GM12801 (cell line): ENCODE measurements at regions not wholly inside any gene's neighbourhood (a gene's known extent, or its start where the extent isn't known, plus 50 kb on each side); places are given as distances from the start of the nearest gene placed in this dataset.

Experiments
- TF ChIP-seq, protein P1 (sequence below): IDR thresholded peaks from one replicate; pipeline ENCODE4 v1.5.1; 2011; ENCODE audit warnings: control low read depth; ENCODE audit not compliant: insufficient read length; ENCODE audit errors: extremely low read depth

- TF ChIP-seq, protein P1, sequence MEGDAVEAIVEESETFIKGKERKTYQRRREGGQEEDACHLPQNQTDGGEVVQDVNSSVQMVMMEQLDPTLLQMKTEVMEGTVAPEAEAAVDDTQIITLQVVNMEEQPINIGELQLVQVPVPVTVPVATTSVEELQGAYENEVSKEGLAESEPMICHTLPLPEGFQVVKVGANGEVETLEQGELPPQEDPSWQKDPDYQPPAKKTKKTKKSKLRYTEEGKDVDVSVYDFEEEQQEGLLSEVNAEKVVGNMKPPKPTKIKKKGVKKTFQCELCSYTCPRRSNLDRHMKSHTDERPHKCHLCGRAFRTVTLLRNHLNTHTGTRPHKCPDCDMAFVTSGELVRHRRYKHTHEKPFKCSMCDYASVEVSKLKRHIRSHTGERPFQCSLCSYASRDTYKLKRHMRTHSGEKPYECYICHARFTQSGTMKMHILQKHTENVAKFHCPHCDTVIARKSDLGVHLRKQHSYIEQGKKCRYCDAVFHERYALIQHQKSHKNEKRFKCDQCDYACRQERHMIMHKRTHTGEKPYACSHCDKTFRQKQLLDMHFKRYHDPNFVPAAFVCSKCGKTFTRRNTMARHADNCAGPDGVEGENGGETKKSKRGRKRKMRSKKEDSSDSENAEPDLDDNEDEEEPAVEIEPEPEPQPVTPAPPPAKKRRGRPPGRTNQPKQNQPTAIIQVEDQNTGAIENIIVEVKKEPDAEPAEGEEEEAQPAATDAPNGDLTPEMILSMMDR: no peak
Observed at GRCh38 chr4:177986236-177986635, 544.0 kb upstream of the AGA start.

DNA sequence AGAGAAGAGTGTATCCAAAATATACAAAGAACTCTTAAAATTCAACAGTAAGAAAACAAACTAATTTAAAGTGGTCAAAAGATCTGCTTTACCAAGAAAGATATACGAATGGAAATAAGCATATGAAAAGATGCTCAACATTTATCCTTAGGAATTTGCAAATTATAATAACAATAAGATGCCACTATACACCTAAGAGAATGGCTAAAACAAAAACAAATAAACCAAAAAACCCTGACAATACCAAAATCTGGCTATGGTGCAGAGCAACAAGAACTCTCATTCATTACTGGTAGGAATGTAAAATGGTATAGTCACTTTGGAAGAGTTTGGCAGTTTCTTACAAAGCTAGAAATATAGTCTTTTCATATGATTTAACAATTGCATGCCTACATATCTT, 545.7 kb upstream of the AGA start:
- TF ChIP-seq, protein P1: no peak

DNA sequence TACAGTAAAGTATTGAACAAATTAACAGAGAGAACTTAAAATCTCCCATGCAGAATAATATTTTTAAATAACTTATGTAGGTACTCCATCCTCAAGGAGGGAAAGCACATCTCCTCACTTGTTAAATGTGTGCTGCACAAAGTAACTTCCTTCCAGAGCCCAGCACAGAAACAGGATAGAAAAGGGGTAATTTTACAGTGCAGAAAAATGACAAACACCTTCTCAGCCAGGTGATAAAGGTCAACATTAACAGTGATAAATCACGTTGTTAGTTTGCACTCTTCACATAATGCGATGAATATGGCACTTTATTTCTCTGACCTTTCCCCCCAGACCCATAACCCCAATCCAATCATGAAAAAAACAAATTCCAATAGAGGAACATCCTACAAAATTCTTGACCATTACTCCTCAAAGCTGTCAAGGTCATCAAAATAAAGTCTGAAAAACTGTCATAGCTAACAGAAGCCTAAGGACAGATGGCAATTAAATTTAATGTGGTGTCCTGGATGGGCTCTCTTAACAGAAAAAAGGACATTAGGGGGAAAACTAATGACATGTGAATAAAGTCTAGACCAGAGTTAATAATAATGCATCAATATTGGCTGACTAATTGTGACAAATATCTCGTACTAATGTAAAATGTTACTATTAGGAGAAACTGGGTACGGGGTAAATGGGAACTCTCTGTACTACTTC, 547.4 kb upstream of the AGA start:
- TF ChIP-seq, protein P1: no peak

DNA sequence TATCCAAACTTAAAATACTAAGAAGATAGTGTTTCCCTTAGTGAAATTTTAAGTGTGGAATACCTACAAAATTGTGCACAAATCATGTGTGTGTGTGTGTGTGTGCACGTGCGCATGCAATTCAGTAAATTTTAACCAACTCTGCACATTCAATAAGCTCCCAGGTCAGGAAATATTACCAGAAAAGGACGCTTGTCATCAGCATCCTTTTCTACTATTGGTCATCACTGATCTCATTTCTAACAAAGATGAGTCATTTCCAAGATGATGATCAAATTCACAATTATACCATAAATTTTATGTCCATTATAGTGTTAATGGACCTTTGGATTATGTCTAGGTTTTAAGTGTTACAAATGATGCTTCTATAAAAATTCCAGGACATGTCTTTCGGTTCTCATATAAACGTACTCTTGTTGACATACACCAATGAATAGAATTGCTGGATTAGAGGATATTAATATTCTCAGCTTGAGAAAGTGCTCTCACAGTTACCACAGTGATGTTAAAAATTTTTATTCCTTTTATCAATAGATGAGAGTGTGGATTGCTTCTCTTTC, 560.9 kb upstream of the AGA start:
- TF ChIP-seq, protein P1: no peak

DNA sequence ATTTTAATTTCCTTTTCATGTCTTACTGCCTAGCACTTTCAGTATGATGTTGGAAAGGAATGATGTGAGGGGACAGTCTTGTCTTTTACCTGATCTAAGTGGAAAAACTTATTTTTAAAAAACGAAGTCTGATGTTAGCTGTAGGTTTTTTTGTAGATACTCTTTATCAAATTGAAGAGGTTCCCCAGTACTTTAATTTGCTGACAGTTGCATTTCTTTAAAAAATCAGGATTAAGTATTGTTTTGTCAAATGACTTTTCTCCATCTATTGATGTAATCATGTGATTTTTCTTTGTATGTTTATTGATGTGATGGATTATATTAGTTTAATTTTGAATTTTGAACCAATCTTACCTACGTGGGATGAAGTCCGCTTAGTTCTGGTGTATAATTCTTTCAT, 568.4 kb upstream of the AGA start:
- TF ChIP-seq, protein P1: no peak

DNA sequence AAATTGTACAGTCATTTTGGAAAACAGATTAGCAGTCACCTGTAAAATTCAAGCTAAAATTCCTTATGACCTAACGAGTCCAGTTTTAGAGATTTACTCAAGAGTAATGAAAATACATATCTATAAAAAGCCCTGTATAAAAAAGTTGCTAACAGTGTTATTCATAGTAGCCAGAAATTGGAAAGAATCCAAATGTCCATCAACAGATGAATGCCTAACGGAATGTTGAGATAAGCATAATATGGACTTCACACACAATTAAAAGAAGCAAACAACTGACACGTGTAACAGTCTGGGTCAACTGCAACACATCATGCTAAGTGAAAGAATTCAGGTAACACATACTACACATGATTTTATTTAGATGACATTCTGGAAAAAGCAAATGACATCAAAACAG, 584.8 kb upstream of the AGA start:
- TF ChIP-seq, protein P1: no peak

GRCh38 chr4:178027796-178028195, 585.6 kb upstream of the AGA start:
- TF ChIP-seq, protein P1: no peak
